ENCODE measurements at regions not wholly inside any gene's neighbourhood (a gene's known extent, or its start where the extent isn't known, plus 50 kb on each side); places are given as distances from the start of the nearest gene placed in this dataset.

DNA sequence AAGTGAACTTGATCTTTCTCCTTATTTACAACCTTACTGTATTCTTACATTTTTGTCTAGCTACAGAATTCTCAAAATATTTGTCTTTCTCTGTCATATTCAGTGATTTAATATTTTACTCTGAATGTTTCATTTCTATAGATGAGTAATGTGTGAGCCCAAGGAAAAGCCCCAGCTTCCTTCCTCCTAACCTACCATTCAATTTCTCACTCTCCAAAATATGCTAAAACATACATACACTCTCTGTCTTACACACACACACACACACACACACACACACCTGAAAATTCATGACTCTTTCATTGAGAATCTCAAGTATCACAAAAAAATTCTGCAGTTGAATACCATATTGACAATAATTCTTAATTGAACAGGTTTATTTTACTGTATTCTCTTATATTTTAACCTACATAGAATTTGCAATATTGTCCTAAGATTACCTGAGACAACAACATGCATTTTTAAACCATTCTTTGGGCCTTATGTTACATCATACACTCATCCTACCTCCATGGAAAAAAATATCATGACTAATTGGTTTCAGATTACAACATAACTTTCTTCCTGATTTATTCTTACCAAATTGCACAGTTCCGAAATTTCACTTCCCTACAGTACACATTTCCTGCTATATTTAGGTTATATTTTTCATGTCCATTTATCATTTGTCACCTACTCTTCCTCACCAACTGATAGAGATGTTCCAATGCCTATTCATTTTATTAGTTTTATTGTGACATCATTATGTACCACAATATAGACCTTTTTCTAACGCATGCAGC, 1965.6 kb upstream of the PCDH20 start:
- Histone ChIP-seq H3K27ac (no peak overlapping the region), H3K4me3 (no peak overlapping the region), H3K27me3 (no peaks in the 10 kb centered on the region), H3K36me3 (no peaks in the 10 kb centered on the region), H3K4me1 (no peaks in the 10 kb centered on the region), H3K9me3 (peaks cover 0 to 4% (median 0%) of the 10 kb centered on the region in 3 donors)
- TF ChIP-seq POLR2AphosphoS5 (IDR thresholded peaks at IDR 0.05) (no peak), EP300 (IDR thresholded peaks at IDR 0.05) (no peak)
- TF ChIP-seq, protein P1, sequence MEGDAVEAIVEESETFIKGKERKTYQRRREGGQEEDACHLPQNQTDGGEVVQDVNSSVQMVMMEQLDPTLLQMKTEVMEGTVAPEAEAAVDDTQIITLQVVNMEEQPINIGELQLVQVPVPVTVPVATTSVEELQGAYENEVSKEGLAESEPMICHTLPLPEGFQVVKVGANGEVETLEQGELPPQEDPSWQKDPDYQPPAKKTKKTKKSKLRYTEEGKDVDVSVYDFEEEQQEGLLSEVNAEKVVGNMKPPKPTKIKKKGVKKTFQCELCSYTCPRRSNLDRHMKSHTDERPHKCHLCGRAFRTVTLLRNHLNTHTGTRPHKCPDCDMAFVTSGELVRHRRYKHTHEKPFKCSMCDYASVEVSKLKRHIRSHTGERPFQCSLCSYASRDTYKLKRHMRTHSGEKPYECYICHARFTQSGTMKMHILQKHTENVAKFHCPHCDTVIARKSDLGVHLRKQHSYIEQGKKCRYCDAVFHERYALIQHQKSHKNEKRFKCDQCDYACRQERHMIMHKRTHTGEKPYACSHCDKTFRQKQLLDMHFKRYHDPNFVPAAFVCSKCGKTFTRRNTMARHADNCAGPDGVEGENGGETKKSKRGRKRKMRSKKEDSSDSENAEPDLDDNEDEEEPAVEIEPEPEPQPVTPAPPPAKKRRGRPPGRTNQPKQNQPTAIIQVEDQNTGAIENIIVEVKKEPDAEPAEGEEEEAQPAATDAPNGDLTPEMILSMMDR (IDR thresholded peaks at IDR 0.05) = no peak
- ATAC-seq = no peak
- 63 to 70% methylated on average over 2 of the region's 2 CpGs for whole genome bisulfite sequencing, 2 donors (ENCODE audit: low coverage in 1 of 2)

DNA sequence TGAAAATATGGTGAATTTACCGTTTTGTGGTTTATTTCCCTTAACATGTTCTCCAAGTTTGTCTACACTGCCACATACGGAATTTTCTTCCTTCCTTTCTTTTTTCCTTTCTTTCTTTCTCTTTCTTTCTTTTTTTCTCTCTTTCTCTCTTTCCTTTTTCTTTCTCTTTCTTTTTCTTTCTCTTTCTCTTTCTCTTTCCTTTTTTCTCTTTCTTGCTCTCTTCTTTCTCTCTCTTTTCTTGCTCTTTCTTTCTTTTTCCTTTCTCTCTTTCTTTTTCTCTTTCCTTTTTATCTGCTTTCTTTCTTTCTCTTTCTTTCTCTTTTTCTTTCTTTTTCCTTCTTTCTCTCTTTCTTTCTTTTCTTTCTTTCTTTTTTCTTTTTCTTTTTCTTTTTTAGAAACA, 1962.3 kb upstream of the PCDH20 start:
- no peaks in the 10 kb centered on the region for H3K36me3 ChIP-seq
- no peaks in the 10 kb centered on the region for H3K27me3 ChIP-seq
- H3K4me3 ChIP-seq = no peak overlapping the region
- H3K27ac ChIP-seq = no peak overlapping the region
- no peak for ATAC-seq
- no peaks in the 10 kb centered on the region for H3K4me1 ChIP-seq
- WGBS, 2 donors (ENCODE audit: low coverage in 1 of 2) = 73 to 79% methylated on average over 1 to 2 of the region's 2 CpGs
- TF ChIP-seq, protein P1 (IDR thresholded peaks at IDR 0.05) = no peak
- TF ChIP-seq POLR2AphosphoS5 (IDR thresholded peaks at IDR 0.05) = no peak
- no peak for TF ChIP-seq EP300 (IDR thresholded peaks at IDR 0.05)
- TF ChIP-seq POLR2A (IDR thresholded peaks at IDR 0.05) = no peak
- peaks cover 0 to 4% (median 0%) of the 10 kb centered on the region in 3 donors for H3K9me3 ChIP-seq

DNA sequence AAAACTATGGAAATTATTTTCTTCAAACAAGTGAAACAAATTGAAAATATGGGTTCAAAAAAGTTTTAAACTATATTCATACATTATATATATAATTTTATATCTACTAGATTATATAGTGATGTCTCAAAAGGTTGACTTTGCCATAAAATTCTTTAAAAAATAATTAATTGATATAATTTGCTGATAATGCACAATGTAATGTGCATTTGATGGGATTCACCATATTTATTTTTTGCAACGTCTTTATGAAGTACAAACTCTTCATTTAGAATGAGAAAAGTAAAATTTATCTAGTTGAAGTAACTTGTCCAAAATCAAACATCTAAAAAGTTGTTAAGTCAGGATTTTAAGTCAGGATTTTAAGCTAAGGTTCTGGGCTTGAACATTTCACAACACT, 1954.5 kb upstream of the PCDH20 start:
- H3K27ac ChIP-seq = no peak overlapping the region
- H3K4me1 ChIP-seq = no peaks in the 10 kb centered on the region
- no peak for ATAC-seq
- H3K9me3 ChIP-seq = no peaks in the 10 kb centered on the region
- no peaks in the 10 kb centered on the region for H3K27me3 ChIP-seq
- H3K4me3 ChIP-seq = no peak overlapping the region
- TF ChIP-seq, protein P1 (IDR thresholded peaks at IDR 0.05) = no peak
- TF ChIP-seq POLR2A (IDR thresholded peaks at IDR 0.05) = no peak
- no peak for TF ChIP-seq POLR2AphosphoS5 (IDR thresholded peaks at IDR 0.05)
- no peak for TF ChIP-seq EP300 (IDR thresholded peaks at IDR 0.05)
- 40 to 82% methylated on average over 1 of the region's 1 CpG for WGBS, 2 donors (ENCODE audit: low coverage in 1 of 2)
- H3K36me3 ChIP-seq = no peaks in the 10 kb centered on the region

DNA sequence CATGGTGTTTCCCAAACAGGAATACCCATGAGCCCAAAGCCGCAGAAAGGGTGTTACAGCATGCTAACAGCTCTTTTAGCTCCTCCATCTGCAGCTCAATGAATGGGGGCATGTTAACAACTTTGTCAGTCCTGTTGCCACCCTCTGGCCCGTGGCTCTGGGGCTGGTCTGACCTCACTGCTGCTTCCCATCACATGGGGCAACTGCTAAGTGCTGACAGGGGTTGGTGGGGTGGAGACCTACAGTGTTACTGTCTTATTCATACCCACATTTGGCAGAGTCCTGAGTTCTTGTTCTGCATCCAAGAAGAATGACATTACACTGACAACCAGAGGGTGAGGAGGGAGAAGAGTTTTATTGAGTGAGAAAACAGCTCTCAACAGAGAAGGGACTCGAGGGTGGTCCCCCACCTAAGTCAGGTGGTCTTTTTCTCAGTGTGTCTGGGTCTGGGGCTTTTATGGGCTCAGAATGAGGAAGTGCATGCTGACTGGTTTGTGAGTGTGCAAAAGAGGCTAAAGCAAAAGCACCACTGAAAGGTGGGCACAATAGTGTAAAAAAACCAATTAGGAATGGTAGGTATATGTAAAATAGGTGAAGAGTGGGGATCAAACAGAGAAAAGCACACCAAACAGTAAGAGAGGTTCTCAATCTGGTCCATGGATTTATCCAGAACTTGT, 1952.0 kb upstream of the PCDH20 start:
- H3K27me3 ChIP-seq = no peaks in the 10 kb centered on the region

More for the DNA sequence above, 1952.0 kb upstream of the PCDH20 start:
- Histone ChIP-seq H3K27ac (no peak overlapping the region), H3K36me3 (no peaks in the 10 kb centered on the region), H3K4me1 (no peaks in the 10 kb centered on the region), H3K4me3 (no peak overlapping the region), H3K9me3 (no peaks in the 10 kb centered on the region)
- WGBS, 2 donors (ENCODE audit: low coverage in 1 of 2) = 73% methylated on average over 2 of the region's 3 CpGs; no CpG with 5 or more reads in 1 of the 2 donors
- no peak for TF ChIP-seq EP300 (IDR thresholded peaks at IDR 0.05)
- TF ChIP-seq, protein P1 (IDR thresholded peaks at IDR 0.05) = no peak
- no peak for TF ChIP-seq POLR2A (IDR thresholded peaks at IDR 0.05)
- no peak for TF ChIP-seq POLR2AphosphoS5 (IDR thresholded peaks at IDR 0.05)
- no peak for ATAC-seq

Data from gastroesophageal sphincter (tissue), 4 donors.